Parathyroid adenoma (tissue), 2 donors: ENCODE measurements at regions not wholly inside any gene's neighbourhood (a gene's known extent, or its start where the extent isn't known, plus 50 kb on each side); places are given as distances from the start of the nearest gene placed in this dataset.

Experiments used
- H2AFZ ChIP-seq: fragments of 300-600 bp; sonication (generic); one replicate; pipeline ENCODE4 v1.7.0; 2017; ENCODE audit warnings: antibody characterized with exemption, mild to moderate bottlenecking
- H3K27ac ChIP-seq: fragments of 300-600 bp; sonication (generic); one replicate; pipeline ENCODE4 v1.7.0; 2017
- H3K27me3 ChIP-seq: fragments of 300-600 bp; sonication (generic); one replicate; pipeline ENCODE4 v1.7.0; 2017; ENCODE audit warnings: low read length; ENCODE audit not compliant: control insufficient read depth, insufficient read depth
- H3K36me3 ChIP-seq: fragments of 300-600 bp; sonication (generic); one replicate; pipeline ENCODE4 v1.7.0; 2017; ENCODE audit warnings: low read length; ENCODE audit not compliant: control insufficient read depth, insufficient read depth
- H3K4me1 ChIP-seq: fragments of 300-600 bp; sonication (generic); one replicate; pipeline ENCODE4 v1.7.0; 2017; ENCODE audit warnings: control low read depth
- H3K4me2 ChIP-seq: fragments of 300-600 bp; sonication (generic); one replicate; pipeline ENCODE4 v1.7.0; 2017; ENCODE audit warnings: low read length
- H3K4me3 ChIP-seq: fragments of 300-600 bp; sonication (generic); one replicate; pipeline ENCODE4 v1.7.0; 2017; ENCODE audit warnings: low read depth, low read length
- H3K79me2 ChIP-seq: fragments of 300-600 bp; sonication (generic); one replicate; pipeline ENCODE4 v1.7.0; 2017; ENCODE audit warnings: control low read depth
- H3K9ac ChIP-seq: fragments of 300-600 bp; sonication (generic); one replicate; pipeline ENCODE4 v1.7.0; 2017; ENCODE audit warnings: mild to moderate bottlenecking
- H3K9me3 ChIP-seq: fragments of 300-600 bp; sonication (generic); one replicate; pipeline ENCODE4 v1.7.0; 2017; ENCODE audit warnings: low read length; ENCODE audit not compliant: control insufficient read depth
- CTCF ChIP-seq: fragments of 300-600 bp; sonication (generic); IDR thresholded peaks from one replicate; pipeline ENCODE4 v1.7.0; 2017; ENCODE audit warnings: antibody characterized with exemption, mild to moderate bottlenecking
- donor health status: primary hyperparathyroidism.

DNA sequence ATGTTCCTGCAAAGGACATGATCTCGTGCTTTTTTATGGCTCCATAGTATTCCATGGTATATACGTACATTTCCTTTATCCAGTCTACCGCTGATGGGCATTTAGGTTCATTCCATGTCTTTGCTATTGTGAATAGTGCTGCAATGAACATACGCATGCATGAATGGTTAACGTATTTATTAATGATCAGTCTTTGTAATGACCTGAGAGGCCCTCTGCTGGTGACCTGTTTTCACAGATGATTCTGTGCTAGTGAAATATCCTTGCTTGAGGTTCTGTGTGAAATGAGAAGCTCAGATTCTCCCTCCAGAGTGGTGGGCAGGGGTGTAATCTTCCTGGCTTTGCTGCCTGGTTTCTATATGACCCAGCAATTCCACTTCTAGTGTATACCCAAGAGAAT, 160.2 kb upstream of the RASGRP1 start:
- Histone ChIP-seq H3K36me3 (no peaks in the 10 kb centered on the region), H3K79me2 (no peaks in the 10 kb centered on the region), H3K4me3 (no peak overlapping the region), H3K4me1 (no peaks in the 10 kb centered on the region), H3K27me3 (no peaks in the 10 kb centered on the region), H3K27ac (no peak overlapping the region), H3K9ac (no peak overlapping the region), H3K4me2 (no peak overlapping the region), H2AFZ (no peak overlapping the region), H3K9me3 (no peaks in the 10 kb centered on the region)
- no peak for TF ChIP-seq CTCF

DNA sequence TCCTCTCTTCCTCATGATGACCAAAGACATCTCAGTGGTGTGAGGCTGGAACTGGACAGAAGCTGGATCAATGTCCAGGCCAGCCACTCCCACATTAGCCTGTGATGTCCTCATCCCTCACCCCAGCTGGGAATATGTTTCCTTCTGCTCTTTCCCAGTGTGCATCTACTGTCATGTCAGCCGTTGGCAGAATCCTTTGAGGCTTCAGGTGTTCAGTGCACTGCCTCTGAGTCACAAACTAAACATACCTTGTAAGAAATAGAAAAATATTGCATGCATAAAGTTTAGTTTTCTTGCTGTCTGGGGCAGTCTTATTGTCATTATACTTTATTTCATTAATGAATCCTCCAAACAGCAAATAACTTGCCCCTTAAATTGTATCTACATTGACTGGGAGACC, 161.6 kb upstream of the RASGRP1 start:
- Histone ChIP-seq H3K79me2 (no peaks in the 10 kb centered on the region), H2AFZ (no peak overlapping the region), H3K36me3 (no peaks in the 10 kb centered on the region), H3K4me1 (no peaks in the 10 kb centered on the region), H3K4me3 (no peak overlapping the region), H3K4me2 (no peak overlapping the region), H3K27ac (no peak overlapping the region), H3K27me3 (no peaks in the 10 kb centered on the region), H3K9me3 (no peaks in the 10 kb centered on the region), H3K9ac (no peak overlapping the region)
- no peak for TF ChIP-seq CTCF

DNA sequence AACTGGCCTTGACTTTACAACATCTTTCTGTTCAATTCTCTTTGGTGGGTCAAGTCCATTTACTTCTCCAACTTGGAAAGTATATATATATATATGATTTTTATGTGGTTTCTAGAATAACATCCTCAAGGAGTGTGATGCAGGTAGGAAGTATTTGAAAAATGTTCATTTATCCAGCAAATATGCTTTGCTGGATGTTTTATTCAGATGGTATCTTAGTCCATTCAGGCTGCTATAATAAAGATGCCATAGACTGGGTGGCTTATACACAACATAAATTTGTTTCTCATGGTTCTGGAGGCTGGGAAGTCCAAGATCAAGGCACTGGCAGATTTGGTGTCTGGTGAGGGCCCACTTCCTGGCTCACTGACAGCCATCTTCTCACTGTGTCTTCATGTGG, 168.7 kb upstream of the RASGRP1 start:
- Histone ChIP-seq H3K79me2 (no peaks in the 10 kb centered on the region), H3K9ac (no peak overlapping the region), H2AFZ (no peak overlapping the region), H3K27me3 (no peaks in the 10 kb centered on the region), H3K36me3 (no peaks in the 10 kb centered on the region), H3K9me3 (no peaks in the 10 kb centered on the region), H3K4me2 (no peak overlapping the region), H3K27ac (no peak overlapping the region), H3K4me1 (no peaks in the 10 kb centered on the region), H3K4me3 (no peak overlapping the region)
- no peak for TF ChIP-seq CTCF

DNA sequence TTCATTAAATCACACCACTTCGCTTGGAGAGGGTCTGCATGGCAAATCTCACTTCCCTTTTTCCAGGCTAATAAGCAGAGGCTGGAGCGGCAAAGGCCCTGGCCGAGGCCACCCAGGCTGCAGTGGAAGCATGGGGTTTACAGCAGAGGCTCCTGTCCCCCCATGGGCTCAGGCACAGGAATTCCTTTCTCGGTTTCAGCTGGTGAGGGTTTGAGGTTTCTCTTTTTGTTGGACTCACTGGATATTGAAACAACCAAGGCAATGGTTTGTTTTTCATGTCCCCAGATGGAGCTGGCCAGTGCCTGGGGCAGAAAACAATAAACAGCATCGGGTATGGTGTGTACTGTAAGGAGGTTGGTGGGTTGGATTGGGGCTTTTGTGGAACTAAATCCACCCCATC, 175.6 kb upstream of the RASGRP1 start:
- Histone ChIP-seq H3K27ac (no peak overlapping the region), H3K79me2 (no peaks in the 10 kb centered on the region), H3K4me3 (no peak overlapping the region), H2AFZ (no peak overlapping the region), H3K36me3 (no peaks in the 10 kb centered on the region), H3K4me2 (no peak overlapping the region), H3K27me3 (no peaks in the 10 kb centered on the region), H3K4me1 (no peaks in the 10 kb centered on the region), H3K9me3 (no peaks in the 10 kb centered on the region), H3K9ac (no peak overlapping the region)
- TF ChIP-seq CTCF, result no peak

GRCh38 chr15:38743147-38743546, 178.5 kb upstream of the RASGRP1 start:
- H3K36me3 ChIP-seq, result no peaks in the 10 kb centered on the region
- no peaks in the 10 kb centered on the region for H3K9me3 ChIP-seq
- no peaks in the 10 kb centered on the region for H3K4me1 ChIP-seq
- no peak overlapping the region for H3K4me3 ChIP-seq
- no peaks in the 10 kb centered on the region for H3K79me2 ChIP-seq
- no peak overlapping the region for H3K9ac ChIP-seq
- no peak overlapping the region for H3K27ac ChIP-seq
- no peak for TF ChIP-seq CTCF
- no peak overlapping the region for H2AFZ ChIP-seq
- H3K4me2 ChIP-seq, result no peak overlapping the region
- no peaks in the 10 kb centered on the region for H3K27me3 ChIP-seq
